T-helper 9 cell (primary cell): ENCODE measurements at regions not wholly inside any gene's neighbourhood (a gene's known extent, or its start where the extent isn't known, plus 50 kb on each side); places are given as distances from the start of the nearest gene placed in this dataset.

Experiments used
- DNase-seq: peaks from one replicate; pipeline ENCODE4 v3.0.0-alpha.2; 2020

- DNase-seq = no peak
Measured at GRCh38 chr4:124017185-124017785, 620.7 kb downstream of the SPRY1 start.

- DNase-seq = no peak
Measured at GRCh38 chr4:124018383-124019317, 622.1 kb downstream of the SPRY1 start.

GRCh38 chr4:124019749-124020549, 623.4 kb downstream of the SPRY1 start:
- DNase-seq = no peak

GRCh38 chr4:124025000-124025399, 628.4 kb downstream of the SPRY1 start:
- DNase-seq = no peak

- DNase-seq = no peak
Measured at GRCh38 chr4:124025428-124025827, 628.8 kb downstream of the SPRY1 start.

GRCh38 chr4:124028182-124028581, 631.6 kb downstream of the SPRY1 start:
- no peak for DNase-seq

- DNase-seq = no peak
Measured at GRCh38 chr4:124030147-124030546, 633.6 kb downstream of the SPRY1 start.

GRCh38 chr4:124032035-124032434, 635.4 kb downstream of the SPRY1 start:
- DNase-seq = no peak

- DNase-seq = no peak
Measured at GRCh38 chr4:124035364-124036041, 638.9 kb downstream of the SPRY1 start.

GRCh38 chr4:124037236-124037635, 640.6 kb downstream of the SPRY1 start:
- DNase-seq = no peak

- DNase-seq = no peak
Measured at GRCh38 chr4:124044330-124044729, 647.7 kb downstream of the SPRY1 start.

GRCh38 chr4:124044867-124045266, 648.3 kb downstream of the SPRY1 start:
- no peak for DNase-seq

- no peak for DNase-seq
Measured at GRCh38 chr4:124046190-124046589, 649.6 kb downstream of the SPRY1 start.

GRCh38 chr4:124053872-124054538, 657.4 kb downstream of the SPRY1 start:
- DNase-seq = no peak

- no peak for DNase-seq
Measured at GRCh38 chr4:124055336-124055735, 657.2 kb downstream of the ANKRD50 start.

- no peak for DNase-seq
Measured at GRCh38 chr4:124055896-124056295, 656.6 kb downstream of the ANKRD50 start.

- no peak for DNase-seq
Measured at GRCh38 chr4:124060261-124060918, 652.1 kb downstream of the ANKRD50 start.

GRCh38 chr4:124061413-124061812, 651.1 kb downstream of the ANKRD50 start:
- DNase-seq = no peak

GRCh38 chr4:124065422-124065821, 647.1 kb downstream of the ANKRD50 start:
- no peak for DNase-seq

- DNase-seq = no peak
Measured at GRCh38 chr4:124065936-124066335, 646.6 kb downstream of the ANKRD50 start.

GRCh38 chr4:124066595-124066994, 645.9 kb downstream of the ANKRD50 start:
- DNase-seq = no peak

- no peak for DNase-seq
Measured at GRCh38 chr4:124067046-124067445, 645.5 kb downstream of the ANKRD50 start.
